ENCODE measurements at regions not wholly inside any gene's neighbourhood (a gene's known extent, or its start where the extent isn't known, plus 50 kb on each side); places are given as distances from the start of the nearest gene placed in this dataset.

DNA sequence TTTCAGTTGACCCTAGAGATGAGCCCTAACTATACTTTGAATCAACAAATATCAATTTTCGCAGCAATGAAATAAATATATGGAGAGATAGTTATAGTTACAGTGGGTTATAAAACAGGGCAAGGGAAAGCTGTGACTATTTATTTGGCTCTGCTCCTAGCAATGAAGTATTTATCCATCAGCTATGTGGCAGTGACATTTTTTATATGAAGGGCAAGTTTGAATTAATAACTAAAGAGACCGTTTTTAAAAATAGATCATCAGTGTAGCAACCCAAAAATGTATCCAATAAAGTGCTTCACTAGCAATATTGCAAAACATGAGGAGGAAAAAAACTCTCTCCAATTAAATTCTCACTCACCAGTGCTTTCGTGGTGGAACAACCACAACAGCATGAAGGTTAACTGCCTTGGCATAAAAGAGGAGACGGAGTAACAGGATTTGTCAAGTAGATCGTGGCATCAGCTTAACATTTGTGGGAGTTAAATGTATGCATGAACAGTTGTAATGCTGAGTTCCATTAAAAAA, 58.1 kb upstream of the NUDT4 start:
- TF ChIP-seq, protein P1, sequence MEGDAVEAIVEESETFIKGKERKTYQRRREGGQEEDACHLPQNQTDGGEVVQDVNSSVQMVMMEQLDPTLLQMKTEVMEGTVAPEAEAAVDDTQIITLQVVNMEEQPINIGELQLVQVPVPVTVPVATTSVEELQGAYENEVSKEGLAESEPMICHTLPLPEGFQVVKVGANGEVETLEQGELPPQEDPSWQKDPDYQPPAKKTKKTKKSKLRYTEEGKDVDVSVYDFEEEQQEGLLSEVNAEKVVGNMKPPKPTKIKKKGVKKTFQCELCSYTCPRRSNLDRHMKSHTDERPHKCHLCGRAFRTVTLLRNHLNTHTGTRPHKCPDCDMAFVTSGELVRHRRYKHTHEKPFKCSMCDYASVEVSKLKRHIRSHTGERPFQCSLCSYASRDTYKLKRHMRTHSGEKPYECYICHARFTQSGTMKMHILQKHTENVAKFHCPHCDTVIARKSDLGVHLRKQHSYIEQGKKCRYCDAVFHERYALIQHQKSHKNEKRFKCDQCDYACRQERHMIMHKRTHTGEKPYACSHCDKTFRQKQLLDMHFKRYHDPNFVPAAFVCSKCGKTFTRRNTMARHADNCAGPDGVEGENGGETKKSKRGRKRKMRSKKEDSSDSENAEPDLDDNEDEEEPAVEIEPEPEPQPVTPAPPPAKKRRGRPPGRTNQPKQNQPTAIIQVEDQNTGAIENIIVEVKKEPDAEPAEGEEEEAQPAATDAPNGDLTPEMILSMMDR (IDR thresholded peaks at IDR 0.05; ENCODE audit: control extremely low read depth in 1 of 3, insufficient read depth in 1 of 3, low read depth in 1 of 3, low read length in 3 of 3) = no peak
- TF ChIP-seq JUND (IDR thresholded peaks at IDR 0.05; ENCODE audit: low read length) = no peak
- no peak for TF ChIP-seq TCF12 (IDR thresholded peaks at IDR 0.05; ENCODE audit: low read depth, low read length)
- no peak for TF ChIP-seq FOSL1 (IDR thresholded peaks at IDR 0.05; ENCODE audit: insufficient read depth, low read depth, low read length)
- TF ChIP-seq MAFK (IDR thresholded peaks at IDR 0.05; ENCODE audit: low read depth, low read length) = no peak
- no peak for TF ChIP-seq ASH2L (IDR thresholded peaks at IDR 0.05; ENCODE audit: low read length)
- TF ChIP-seq HDAC2 (IDR thresholded peaks at IDR 0.05; ENCODE audit: borderline replicate concordance in 1 of 2, low read depth in 2 of 2, low read length in 2 of 2) = no peak
- TF ChIP-seq POLR2AphosphoS5 (IDR thresholded peaks at IDR 0.05; ENCODE audit: low read depth, low read length) = no peak

Data from H1 (cell line).